Astrocyte of the hippocampus (primary cell): ENCODE measurements at regions not wholly inside any gene's neighbourhood (a gene's known extent, or its start where the extent isn't known, plus 50 kb on each side); places are given as distances from the start of the nearest gene placed in this dataset.

Source experiments
- DNase-seq: peaks from one replicate; pipeline ENCODE4 v3.0.0; 2011; ENCODE audit warnings: low read depth, low spot score

DNA sequence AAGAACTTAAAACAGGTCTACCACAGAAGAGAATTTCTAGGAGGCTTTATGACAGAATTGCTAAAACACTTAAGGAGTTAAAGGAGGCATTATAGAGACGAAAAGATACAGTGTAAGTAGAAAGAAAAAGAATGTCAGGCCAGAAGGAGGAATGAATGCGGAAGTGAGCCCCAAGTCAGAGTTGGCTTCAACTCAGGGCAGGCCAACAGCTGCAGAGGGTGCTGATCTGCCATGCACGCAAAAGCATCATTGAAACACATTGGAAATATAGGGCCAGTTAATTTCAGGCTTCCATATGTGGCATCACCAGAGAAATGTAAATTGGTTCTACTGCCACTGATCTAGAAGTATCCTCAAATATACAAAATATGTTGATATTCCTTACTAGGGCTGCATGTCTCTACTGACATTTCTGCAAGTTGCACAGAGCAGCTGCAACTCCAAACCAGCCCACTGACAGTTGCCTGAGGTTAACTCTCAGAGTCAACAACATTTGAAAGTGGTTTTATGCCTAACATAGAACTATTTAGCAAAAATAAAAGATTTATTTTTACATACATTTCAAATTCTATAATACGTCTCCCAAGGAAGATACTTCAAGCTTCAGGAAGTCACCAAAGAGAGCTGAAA is 324.1 kb downstream of the C11orf87 start:
- DNase-seq = no peak

DNA sequence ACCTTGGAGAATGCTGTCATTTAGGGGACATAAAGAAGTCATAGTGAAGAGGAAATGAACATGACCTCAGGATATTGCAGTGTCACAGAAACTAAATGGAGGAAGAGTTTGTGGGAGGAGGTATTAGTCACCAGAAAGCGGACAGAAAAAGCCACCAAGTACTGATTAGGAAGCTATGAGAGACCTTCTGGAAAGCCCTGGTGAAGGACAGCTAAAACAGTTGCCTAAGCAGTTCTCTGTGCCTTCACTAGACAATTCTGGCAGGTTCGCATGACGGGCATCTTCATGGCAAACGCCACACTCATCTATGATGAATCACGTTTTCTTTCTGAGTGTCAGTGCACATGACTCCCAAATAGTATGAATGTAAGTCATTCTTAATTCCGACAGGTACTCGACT is 325.8 kb downstream of the C11orf87 start:
- DNase-seq = no peak

DNA sequence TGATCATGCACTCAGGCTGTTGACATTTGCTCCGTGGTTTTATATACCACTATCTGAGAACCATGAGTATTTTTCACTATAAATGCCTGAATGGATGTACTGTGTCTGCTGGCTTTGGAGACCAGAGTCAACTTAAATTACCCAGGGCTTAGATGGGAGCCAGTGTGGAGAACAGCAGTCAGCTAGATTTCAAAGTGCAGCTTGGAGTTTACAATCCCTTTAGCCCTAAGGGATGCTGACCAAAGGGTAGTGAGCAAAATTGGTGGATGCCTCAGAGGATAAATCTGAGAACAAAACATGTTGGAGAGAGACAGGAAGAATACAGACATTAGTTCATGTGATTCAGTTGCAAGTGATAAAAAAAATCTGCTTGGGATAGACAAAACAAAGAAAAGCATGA is 327.5 kb downstream of the C11orf87 start:
- DNase-seq = no peak

DNA sequence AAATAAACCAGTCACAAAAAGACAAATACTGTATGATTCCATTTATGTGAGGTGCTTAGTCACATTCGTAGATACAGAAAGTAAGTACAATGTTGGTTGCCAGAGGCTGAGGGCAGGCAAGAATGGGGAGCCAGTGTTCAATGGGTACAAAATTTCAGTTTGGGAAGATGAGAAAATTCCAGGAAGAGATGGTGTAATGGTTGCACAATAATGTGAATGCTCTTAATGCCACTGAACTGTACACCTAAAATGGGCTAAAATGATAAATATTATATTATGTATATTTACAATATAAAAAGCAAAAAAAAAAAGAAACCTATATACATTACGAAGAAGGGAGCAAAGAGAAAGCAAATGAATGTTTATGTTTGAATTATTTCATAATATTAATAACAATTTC is 329.0 kb downstream of the C11orf87 start:
- DNase-seq = no peak

DNA sequence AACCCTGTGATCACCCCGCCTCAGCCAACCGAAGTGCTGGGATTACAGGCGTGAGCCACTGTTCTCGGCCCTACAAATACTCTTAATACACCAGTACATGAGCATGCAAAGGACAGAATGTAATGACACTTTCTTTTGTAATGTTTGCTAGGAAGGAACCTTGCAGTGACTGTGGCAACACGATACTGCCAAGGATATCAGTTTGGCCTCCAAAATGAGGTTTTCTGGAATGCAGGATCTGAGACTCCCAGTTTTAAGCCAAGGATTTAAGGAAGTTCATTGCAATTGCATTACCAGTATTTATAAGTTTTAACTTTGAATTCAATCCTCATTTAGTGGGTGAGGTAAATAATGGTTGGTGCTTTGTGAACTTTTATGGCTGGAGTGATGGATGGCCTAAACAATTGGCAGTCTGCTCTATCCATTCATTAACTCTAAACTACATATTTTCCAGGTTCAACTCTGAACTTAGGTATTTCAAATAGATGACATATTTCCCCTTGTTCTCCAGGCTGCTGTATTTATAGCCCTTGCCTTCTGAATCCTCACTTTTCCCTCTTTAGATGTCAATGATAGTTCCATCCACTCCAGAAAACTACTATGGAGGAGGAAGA is 330.3 kb downstream of the C11orf87 start:
- peak; percentile 53 for DNase-seq

DNA sequence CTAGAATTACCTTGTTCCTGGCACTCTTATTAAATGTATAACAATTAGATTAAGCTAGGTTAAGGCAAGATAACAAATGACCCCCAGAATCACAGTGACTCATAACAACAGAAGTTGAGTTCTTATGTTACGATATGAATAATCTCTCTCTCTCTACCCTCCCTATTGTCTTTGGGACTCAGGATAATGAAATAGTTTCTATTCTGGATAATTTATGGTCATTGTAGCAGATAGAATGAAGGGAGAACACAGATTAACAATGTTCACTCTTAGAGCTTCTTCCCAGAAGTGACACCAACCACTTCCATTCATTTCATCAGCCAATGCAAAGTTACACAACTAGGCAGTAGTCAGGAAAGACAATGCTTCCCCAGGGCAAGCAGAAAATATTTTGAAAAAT is 334.5 kb downstream of the C11orf87 start:
- DNase-seq = no peak

DNA sequence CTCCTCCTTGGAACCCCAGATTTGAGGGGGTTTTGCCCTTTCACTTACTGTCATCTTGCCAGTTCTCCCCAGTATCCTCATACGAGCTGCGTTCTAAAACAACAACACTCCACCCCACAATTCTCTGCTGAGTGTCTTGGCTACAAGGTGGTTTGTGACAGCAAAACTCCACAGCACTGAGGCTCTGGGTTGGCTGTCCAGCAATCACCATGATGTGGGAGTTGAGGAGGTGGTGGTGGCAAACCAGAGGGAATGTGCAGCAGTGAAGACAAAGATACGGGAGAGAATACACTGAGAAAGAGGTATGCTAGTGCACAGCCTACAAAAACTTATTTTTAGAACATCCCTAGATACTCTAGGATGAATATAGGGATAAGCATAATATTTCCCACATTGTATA is 335.0 kb downstream of the C11orf87 start:
- no peak for DNase-seq

DNA sequence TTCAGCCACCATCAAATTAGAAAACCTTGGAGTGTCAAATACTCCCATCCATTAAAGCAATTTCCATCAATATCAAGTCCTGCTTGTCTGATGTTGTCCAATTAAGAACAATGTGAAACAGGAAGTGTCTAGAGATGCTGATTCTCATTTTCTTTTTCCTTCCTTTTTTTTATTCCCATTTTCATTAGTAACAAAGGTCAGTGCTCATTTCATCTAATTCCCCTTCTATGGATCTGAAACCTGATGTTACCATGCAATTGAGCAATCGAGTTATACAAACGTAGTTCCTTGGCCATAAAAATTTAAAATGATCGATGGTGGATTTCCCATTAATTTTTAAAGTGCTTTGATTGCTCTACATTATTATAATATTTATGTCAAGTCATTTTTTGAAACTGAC is 330.6 kb upstream of the ZC3H12C start:
- no peak for DNase-seq

DNA sequence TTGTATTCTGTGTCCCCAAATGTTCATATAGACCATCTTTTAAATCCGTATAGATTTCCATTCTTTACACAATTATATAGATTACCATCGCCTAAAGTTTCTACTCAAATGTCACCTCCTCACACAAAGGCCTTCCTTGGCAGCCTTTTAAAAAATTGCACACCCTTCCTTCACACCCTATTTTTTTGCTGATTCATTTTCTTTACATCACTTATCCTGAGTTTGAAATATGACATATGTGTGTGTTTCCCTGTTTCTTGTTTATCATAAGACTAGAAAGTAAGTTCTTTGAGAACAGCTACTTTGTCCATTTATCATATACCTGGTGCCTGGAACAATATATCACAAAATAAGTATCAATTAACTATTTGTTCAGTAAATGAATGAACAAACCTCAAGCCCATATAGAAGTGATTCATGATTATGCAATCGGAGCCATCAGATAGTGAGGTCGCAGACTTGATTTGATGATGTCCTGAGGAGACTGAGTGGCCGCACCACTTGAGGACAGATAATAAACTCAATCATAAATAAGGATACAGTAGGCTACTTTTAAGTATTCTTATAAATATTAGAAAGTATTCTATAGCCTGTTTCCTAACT is 327.4 kb upstream of the ZC3H12C start:
- DNase-seq = no peak

DNA sequence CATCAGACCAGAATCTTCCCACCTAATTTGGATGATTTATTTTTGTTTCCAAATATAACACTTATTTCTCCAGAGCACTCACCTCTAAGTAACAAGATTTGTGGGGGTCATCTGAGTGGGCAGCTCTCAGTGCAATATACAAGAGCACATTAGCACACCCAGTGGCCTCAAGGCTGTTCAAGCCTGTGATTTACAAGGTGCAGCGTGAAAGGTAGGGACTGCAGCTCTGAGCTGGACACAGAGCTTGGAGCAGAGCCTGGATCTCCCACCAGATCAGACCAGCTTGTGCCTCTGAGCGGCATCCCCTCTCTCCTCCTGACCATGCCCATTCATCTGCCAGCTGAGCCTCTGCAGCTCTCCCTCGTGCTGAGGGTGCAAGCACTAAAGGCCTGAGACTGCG is 323.3 kb upstream of the ZC3H12C start:
- no peak for DNase-seq

DNA sequence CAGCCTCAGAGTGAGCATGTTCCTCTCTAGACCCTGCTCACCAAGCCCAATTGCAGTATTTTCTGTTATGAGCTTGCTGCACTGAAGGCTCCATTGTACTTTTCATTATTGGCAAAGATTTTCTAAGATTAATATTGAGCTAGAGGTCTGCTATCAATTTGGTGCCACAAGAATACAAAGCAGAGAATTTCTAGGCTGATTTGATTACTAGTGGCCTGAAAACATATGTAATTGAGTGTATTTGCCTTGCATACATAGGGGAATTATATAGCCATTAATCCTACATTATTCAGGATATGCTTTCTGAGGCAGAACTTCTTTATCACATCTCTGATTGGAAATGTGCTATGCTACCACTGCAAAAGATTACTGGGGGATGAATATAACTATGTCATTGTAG is 322.9 kb upstream of the ZC3H12C start:
- DNase-seq = no peak

DNA sequence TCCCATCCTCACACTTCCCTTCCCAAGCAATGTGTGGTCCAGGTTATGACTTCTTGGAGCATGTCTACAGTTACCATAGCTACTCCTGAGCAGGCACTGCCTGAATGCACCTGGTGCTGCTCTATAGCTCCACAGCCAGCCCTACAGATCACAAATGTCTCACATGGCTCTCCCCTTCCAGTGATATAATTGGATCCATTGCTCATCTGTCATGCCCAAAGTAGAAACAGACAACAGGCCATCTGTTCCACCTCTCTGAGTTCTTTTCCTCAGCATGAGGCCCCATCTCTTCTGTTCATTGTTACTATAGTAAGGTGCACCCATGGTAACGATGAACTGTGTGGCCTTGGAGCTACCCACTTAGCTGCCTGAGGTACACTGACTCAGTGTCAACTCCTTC is 320.3 kb upstream of the ZC3H12C start:
- DNase-seq = no peak

DNA sequence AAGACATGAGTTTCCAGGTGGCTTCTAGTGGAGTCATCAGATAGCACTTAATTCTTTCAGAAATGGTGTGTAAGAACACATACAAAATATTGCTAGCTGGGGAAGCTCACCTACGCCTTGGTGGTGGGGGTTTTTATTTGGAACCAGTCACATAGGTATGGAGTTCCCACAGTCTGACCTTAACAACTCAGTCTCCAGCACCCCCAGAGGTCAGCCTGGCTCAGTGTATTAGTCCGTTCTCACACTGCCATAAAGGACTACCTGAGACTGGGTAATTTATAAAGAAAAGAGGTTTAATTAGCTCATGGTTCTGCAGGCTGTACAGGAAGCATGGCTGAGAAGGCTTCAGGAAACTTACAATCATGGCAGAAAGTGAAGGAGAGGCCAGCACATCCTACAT is 317.5 kb upstream of the ZC3H12C start:
- no peak for DNase-seq

DNA sequence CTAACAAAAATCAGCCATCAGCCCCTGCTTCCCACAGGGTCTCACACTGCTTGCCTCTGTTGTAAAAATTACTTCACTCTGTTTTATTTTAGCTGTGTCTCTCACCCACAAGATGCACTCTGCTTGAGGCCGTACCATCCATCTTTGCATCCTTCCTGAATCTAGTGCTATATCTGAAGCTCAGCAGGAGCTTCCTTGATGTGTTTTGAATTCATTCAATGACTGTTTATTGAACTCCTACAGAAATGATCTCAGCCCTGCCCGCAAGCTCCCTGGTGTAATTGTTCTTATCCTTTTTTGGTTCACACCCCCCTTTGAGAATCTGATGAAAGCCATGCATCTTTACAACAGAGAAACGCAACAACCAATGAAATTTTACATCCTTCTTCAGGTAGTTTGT is 310.2 kb upstream of the ZC3H12C start:
- DNase-seq = no peak

DNA sequence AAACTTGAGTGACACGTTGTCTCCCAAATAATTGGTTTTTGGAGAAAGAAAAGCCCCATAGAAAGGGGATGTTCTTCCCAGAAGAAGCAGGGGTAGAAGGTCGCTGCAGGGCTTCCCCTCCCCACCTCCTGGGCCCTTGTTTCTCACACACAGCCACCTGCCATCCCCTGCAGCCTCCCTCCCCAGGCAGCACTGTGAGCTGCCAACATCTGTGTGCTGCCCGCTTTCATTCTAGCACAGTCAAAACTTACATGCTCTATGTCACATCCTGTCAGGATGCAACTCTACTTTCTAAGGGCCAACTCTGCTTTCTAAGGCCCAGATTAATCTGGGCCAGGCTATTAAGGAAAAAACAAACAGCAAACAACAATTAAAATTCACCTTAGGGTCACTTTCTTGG is 309.4 kb upstream of the ZC3H12C start:
- DNase-seq = no peak

DNA sequence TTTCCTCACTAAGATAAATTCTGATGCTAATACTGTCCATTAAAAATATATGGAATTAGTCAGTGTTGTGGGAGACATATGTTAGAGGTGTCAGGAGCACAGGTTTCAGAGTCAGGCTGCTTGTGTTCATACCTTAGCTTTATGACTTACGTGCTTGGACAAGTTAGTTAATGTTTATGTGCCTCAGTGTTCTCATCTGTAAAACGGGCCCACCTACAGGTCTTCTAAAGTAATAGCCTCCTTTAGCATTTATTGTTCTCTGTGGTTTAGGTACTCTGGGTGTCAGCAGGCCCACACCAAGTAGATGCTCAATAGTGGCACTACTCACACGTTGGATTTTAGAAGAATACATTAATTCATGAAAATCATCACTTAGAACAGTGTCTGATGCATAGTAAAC is 308.7 kb upstream of the ZC3H12C start:
- DNase-seq = no peak

DNA sequence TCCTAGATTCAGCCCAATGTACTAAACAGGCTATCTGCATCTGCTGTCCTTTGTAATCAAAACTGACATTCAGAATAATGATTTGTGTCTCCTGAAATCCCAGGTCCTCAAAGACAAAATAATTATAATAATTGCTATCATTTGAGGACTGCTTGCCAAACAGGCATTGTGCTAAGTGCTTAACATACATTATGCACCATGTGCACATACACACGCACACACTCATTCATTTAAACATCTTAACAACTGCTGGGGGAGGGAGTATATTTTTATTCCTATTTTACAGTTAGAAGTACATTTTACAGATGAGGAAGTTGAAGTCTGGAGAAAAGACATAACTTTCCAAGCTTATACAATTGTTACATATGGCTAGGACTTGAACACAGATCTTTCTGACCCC is 308.0 kb upstream of the ZC3H12C start:
- no peak for DNase-seq

DNA sequence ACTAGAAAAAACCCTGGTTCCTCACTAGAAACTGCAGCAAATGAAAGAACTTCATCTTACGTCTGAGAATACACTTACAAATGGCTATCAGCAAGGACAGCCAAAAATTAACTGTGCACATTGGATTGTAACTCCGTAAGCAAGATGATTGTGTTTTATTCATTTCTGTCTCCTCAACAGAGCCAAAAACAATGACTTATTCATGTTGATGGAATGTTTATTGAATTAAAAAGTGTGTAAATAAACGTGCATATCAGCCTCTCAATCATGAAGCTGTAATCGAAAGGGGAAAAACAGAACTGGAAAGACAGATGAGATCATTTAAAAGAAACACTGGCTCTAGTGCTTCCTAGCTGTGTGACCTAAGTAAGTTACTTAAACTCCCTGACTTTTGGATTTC is 307.5 kb upstream of the ZC3H12C start:
- DNase-seq = peak; percentile 32

DNA sequence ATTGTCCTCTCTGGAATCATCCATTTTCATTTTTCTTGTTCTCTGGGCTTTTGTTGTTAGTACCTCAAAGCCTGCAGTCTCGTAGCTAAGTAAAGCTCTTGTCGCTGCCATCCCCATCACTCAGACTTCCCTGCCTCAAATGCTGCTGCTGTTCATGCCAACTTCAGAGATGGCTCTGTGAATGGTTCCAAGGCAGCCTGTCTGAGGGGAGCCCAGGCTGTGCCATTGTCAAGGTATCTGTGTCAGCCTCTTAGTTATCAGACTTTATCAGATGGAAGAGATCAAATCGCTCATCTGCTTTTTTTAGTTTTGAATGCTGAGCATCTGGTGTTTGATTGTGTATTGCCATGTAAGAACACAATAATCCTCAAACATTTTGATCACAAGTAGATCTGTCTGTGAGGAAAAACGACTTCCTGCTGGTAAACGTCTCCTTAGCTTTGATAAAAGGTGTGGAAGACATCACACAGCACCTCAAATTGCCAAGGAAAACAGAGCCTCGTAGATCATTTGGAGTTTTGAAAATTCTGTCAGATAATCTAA is 304.2 kb upstream of the ZC3H12C start:
- DNase-seq = no peak

DNA sequence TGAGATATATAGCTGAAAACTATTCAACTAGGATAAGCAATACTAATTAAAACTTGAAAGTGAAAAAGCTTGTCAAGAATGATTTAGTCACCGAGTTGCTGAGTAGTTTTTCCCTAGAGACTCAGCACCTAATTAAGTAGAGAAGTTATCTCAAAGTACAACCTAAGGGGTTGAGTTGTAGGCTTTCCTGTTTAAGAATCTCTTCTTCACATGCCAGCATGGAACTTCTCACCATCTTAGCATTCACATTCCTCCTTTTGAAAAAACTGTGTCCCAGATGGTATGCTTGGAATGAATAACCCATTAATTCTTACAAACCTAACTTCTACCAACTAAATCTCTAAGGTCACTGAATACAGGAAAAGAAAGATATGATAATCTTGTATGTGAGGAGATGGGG is 303.3 kb upstream of the ZC3H12C start:
- DNase-seq = peak; percentile 63

DNA sequence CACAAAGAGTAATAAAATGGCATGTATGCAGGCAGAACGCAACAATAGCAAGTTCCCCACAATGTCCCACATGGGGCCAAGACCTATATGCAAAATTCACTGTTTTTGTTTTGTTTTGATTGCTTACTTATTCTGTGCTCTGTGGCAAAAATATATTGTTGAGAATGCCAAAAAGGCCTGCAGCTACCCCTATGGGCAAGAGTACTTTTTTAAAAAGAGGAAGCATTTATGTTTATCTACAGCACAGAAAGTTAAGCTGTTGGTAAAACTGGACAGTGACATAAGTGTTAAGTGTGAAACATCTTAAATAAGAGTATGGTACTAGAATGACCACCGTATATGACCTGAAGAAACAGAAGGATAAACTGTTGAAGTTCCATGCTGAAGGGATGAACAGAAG is 301.9 kb upstream of the ZC3H12C start:
- no peak for DNase-seq

DNA sequence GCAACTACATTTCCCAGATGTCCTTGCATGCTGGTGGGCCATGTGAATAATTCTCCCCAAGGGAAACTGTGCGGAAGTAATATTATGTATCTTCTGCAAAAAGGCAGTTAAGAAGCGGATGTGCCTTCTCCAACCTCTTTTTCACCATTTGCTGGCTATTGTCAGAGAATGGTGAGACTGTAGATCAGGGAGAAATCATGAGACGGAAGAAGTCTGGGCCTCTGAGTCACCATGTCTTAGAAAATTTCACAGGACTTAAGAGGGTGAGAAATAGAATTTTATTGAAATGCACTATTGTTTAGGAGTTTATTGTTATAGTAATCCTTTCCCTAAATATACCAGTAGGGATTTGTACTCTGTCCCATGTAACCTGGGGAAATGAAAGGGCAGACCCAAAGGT is 298.7 kb upstream of the ZC3H12C start:
- DNase-seq = peak; percentile 15

DNA sequence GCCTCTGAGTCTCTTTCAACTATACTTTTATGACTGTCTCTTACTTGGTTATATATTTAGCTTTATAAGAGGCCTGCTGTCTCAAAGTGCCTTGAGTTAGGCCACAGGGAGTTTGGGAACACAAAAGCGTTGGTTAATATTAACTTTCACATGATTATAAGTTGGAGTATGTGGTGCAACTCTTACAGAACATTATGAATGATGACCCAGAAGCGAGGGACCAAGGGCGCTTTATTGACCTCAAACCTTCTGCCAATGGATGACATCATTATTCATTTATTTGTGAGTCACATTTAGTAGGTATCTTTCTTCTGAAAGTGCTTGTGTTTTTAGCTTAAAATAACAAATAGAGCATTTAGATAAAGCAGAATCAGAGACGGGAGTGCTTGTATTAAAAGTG is 298.0 kb upstream of the ZC3H12C start:
- peak; percentile 20 for DNase-seq
